NCI-H1417 (cell line): ENCODE measurements at regions not wholly inside any gene's neighbourhood (a gene's known extent, or its start where the extent isn't known, plus 50 kb on each side); places are given as distances from the start of the nearest gene placed in this dataset.

Experiments
- DNase-seq, 3 experiments: peaks; one replicate each; lab custom pipeline; 2025; lab: John Stamatoyannopoulos, UW

DNA sequence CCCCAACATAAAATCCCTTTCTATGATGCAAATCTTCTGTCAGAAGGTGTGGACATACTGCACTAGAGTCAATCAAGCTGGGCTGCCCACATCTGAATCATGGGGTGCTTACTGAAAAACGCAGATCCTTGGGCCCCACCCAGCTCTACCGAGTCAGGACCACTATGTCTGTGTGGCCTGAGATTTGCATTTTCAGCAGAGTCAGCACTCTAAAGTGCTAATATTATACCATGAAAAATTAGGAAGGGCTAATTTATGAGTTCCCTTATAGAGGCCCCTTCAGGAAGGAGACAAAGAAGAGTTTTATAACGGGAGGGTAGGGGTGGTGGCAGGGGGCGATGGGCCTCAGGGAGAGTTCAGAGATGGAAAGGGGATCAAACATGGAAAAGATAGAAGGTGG lies 163.3 kb upstream of the NABP1 start:
- DNase-seq, result no peak

DNA sequence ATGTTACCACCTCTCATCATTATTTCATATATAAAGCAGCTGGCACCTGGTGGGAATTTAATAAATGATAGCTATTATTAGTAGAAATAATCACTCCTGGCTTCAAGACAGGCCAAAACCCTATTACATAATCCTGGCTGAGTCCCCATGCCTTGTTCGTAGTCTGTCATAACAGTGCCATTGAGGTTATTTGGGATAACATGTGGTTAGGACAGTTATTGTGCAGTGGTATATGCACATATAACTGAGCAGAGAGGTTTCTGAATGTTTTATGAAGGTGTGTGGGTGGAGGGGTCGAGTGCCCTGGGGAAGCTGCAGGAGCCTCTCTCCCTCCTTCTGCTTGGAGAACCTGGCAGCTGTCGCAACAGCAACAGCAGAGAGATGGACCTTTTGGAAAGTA lies 162.4 kb upstream of the NABP1 start:
- DNase-seq, result peak in 1 of 3 experiments; percentile 36

DNA sequence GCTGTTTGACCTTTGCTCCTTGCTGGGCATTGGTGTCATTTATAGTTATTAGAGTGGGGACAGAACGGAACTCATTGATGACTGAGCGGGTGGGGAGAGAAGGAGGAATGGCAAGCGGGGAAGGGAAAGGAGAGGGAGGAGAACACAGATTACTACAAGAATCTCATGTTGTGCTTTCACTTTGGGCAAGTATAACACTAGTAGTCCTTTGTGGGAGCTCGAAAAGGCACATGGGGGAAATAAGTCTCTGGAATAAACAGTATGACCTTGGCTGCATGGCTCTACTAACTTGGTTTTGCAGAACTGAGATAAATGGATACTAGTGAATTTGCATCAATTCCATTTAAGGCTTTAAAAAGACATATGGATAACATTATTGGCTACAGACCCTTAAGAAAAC lies 161.7 kb upstream of the NABP1 start:
- no peak for DNase-seq

- peak in 1 of 3 experiments; percentile 63 for DNase-seq
Measured at GRCh38 chr2:191521608-191522208, 156.2 kb upstream of the NABP1 start.

GRCh38 chr2:191522478-191523120 lies 155.3 kb upstream of the NABP1 start:
- peak in 2 of 3 experiments; percentile 74 to 87 for DNase-seq

DNA sequence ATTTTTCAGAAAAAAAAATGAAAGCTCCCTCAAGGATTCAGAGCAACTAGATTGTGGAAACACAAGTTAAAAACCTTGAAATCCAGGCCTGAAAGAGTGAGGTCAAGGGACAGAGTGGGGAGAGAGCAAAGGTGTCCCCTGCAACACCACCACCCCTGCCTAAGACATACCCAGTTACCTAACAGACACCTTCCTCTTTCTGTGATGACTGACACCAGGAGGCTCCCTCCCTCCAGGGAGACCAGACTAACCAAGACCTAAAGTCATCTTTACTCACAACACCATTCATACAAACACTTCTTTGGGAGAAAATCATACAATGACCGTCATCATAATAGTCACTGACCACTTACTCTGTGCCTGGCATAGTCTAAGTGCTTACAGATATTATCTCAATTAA lies 151.8 kb upstream of the NABP1 start:
- DNase-seq, result no peak

GRCh38 chr2:191526536-191526935 lies 151.4 kb upstream of the NABP1 start:
- no peak for DNase-seq

DNA sequence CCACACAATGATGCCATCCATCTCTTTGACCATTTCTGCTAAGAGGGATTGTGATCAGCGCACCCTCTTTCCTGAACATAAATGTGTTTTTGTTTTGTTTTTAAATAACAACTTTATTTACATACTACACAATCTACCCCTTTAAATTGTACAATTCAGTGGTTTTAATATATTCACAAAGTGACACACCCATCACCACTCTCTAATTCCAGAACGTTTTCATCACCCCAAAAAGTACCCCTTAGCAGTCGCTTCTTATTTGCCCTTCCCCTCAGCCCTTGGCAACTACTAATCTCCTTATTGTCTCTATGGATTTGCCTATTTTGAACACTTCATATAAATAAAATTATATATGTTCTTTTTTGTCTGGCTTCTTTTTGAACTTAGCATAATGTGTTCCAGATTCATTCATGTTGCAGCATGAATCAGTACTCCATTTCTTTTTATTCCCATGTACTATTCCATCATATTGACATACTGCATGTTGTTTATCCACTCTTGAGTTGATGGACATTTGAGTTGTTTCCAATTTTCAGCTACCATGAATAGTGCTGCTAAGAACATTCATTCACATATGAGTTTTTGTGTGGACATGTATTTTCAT lies 150.9 kb upstream of the NABP1 start:
- DNase-seq, result no peak

DNA sequence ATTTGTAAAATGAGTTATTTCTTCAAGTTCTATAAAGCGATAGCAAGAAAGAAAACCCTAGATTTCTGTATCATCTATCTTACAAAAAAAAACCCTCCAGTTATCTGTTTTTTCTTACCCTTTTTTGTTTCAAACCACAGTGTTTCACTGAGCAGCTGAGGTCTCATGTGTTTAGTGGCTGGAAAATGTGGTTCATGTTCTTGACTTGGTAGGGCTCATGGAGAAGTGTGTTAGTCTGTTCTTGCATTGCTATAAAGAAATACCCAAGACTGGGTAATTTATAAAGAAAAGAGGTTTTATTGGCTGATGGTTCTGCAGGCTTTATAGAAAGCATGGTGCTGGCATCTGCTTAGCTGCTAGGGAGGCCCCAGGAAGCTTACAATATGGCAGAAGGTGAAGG lies 147.3 kb upstream of the NABP1 start:
- DNase-seq, result no peak

- DNase-seq, result no peak
Measured at GRCh38 chr2:191533693-191534180, 144.2 kb upstream of the NABP1 start.

- DNase-seq, result no peak
Measured at GRCh38 chr2:191537921-191538320, 140.0 kb upstream of the NABP1 start.

DNA sequence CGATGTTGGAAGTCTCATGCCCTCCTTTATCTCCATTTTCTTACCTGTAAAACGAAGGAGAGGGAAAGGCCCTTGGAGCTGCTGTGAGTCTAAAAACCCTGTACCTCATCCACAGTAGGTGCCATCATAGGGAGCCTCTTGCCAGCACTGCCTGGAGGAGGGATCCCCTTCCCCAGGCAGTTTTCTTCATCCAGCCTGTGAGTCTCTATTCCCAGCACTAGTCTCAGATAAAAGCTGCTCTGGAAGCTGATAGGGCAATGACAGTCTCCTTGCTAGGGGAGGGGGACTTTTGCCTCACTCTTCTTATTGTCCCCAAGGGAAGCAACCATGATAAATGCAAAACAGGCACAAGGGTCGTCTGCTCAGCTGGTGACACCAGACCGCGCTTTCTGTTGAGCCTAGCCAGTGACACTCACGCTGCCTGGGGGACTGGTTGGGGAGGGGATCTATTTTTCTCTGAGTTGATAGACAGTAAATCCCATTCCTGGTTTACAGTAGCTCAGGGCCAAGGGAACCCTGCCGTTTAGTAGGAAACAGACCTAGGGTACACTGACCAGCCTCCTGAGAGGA lies 139.5 kb upstream of the NABP1 start:
- no peak for DNase-seq

GRCh38 chr2:191539068-191539467 lies 138.9 kb upstream of the NABP1 start:
- peak in 2 of 3 experiments; percentile 4 to 45 for DNase-seq

GRCh38 chr2:191540681-191541080 lies 137.3 kb upstream of the NABP1 start:
- DNase-seq, result no peak

DNA sequence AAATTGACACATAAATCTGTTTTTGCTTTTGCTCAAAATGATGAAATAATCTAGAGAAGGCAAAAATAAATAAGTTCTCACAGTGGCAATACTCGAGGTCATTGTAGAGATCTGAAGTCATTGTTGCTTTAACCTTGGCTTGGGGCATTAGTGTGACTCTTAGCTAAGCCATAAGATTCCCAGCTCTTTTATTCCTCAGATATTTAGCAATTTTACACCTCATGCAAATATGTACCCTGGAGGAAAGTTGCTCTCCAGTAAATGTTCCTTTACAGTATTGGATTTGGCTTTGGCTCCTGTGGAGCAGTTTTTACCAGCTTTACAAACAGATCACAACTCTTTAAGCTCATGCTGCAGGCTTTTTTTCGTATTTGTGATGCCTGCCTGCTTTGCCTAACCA lies 134.2 kb upstream of the NABP1 start:
- DNase-seq, result no peak

DNA sequence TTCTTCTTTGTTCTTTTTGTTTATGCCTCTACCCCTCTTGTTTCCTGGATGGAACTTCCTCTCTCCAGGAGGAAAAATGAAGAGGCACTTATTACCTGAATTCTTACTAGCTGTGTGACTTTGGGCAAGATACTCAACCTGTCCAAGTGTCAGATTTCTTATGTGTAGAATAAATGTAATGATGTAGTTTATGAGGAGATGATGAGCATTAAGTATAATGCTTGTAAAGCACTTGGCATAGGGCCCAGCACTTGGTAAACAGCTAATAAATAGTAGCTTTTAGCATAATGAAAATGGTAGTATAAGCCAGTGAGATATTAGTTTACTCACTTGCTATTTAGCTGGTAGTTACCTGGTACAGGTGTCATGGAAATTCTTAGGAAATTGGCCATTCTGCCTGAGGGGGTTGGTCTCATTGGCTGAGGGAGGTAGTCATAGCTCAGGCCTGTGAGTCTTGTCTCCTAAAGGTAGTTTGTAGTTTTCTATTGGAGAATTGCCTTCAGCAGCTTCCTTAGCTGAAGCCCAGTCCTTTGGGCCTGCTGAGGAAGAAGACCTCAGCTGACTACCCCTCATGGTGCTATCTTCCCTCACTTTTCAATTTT lies 133.4 kb upstream of the NABP1 start:
- peak in 2 of 3 experiments; percentile 54 to 72 for DNase-seq

DNA sequence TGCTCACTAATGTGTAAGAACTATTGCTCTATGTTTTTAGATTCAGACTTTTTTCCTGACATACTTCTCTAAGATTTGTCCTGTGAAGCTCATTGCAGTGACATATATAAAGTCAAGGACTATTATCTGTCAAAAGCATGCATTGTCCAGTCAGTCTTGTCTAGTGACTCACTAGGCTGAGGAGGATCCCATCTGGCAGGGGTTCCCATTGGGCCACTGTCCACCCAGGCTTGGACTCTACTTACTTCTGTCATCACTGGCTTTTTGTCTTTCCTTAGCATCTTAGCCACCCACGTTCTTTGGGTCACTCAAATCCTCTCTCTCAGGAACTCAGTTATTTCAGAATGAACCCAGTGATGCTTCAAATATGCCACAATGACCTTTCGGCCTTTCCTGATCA lies 132.6 kb upstream of the NABP1 start:
- DNase-seq, result no peak

- DNase-seq, result peak in 2 of 3 experiments; percentile 23 to 66
Measured at GRCh38 chr2:191552066-191552465, 125.9 kb upstream of the NABP1 start.

- no peak for DNase-seq
Measured at GRCh38 chr2:191554240-191554639, 123.7 kb upstream of the NABP1 start.

GRCh38 chr2:191555092-191555742 lies 122.7 kb upstream of the NABP1 start:
- peak; percentile 68 to 89 (median 77) for DNase-seq

DNA sequence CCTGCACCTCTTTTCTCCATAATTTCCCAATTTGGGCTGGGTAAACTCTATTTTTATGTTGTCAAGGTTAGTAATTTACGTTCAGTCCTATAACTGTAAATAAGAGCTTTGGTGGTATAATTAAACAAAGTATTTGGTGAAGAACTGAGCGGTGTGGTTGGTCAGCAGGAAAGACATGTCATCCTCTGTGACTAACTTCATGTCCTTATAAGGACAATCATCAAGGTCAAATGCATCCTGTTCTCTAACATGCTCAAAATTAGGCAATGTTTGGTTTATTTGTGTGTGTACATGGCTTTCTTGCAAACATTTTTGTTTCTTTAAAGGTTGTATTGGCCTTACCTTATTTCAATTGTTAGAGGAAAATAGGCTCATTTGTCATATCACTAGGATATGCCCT lies 121.5 kb upstream of the NABP1 start:
- no peak for DNase-seq

DNA sequence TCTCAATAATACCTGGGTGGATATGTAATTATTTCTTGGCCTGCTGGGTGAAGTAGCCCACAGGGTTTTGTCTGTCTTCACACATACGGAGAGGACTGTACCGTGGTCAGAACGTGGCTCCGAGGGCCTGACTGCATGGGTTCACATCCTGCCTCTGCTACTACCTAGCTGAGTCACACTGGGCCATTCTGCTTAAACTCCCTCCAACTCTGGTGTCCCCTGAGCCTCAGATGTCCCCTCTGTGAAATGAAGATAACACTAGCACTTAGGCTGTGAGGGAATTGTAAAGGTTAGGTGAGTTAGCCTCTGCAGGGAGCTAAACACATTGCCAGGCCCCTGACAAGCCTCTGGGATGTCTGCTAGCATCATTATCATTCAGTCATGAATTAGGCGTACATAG lies 120.1 kb upstream of the NABP1 start:
- no peak for DNase-seq
